H1 (cell line): ENCODE measurements at regions not wholly inside any gene's neighbourhood (a gene's known extent, or its start where the extent isn't known, plus 50 kb on each side); places are given as distances from the start of the nearest gene placed in this dataset.

Source experiments
- CTCF ChIA-PET: fragments of 300-600 bp; sonication (Branson Sonifier 250); formaldehyde crosslinking; loops from one replicate; lab custom pipeline; 2021; ENCODE audit not compliant: partially characterized antibody; lab: Charles Lee
- POLR2A ChIA-PET: fragments of 300-600 bp; sonication (Branson Sonifier 250); formaldehyde crosslinking; loops from one replicate; lab custom pipeline; 2021; ENCODE audit warnings: inconsistent platforms; ENCODE audit not compliant: partially characterized antibody; lab: Charles Lee
- DNase-seq, 2 experiments: peaks; one replicate each; pipeline versions ENCODE4 v3.0.0 to v3.0.0-alpha.2; 2010 to 2022; ENCODE audit warnings: low spot score in 2 of 2, low read depth in 1 of 2, mixed read lengths in 1 of 2
- FAIRE-seq: peaks from 2 replicates; lab custom pipeline; 2011; peaks lifted over from hg19 to GRCh38; lab: Jason Lieb, UNC
- H2AFZ ChIP-seq: 2 replicates; pipeline ENCODE4 v1.8.1; 2012; ENCODE audit warnings: low read length, inconsistent platforms
- H2AK5ac ChIP-seq: 2 replicates; pipeline ENCODE4 v1.6.1; 2013; ENCODE audit warnings: low read depth, low read length
- H2BK120ac ChIP-seq: replicated peaks from 2 replicates; pipeline ENCODE3; 2013; ENCODE audit warnings: low read depth, low read length, inconsistent platforms
- H2BK12ac ChIP-seq: 2 replicates; pipeline ENCODE4 v1.6.1; 2013; ENCODE audit warnings: low read depth, low read length
- H2BK15ac ChIP-seq: 2 replicates; pipeline ENCODE4 v1.6.1; 2013; ENCODE audit warnings: low read length
- H2BK20ac ChIP-seq: 2 replicates; pipeline ENCODE4 v1.6.1; 2013; ENCODE audit warnings: low read length
- H2BK5ac ChIP-seq: 2 replicates; pipeline ENCODE4 v1.6.1; 2013; ENCODE audit warnings: low read depth, low read length
- H3K14ac ChIP-seq: 2 replicates; pipeline ENCODE4 v1.6.1; 2013; ENCODE audit warnings: inconsistent platforms; ENCODE audit not compliant: insufficient read length
- H3K18ac ChIP-seq: 2 replicates; pipeline ENCODE4 v1.6.1; 2013; ENCODE audit warnings: low read length; ENCODE audit errors: extremely low read depth
- H3K23ac ChIP-seq: 2 replicates; pipeline ENCODE4 v1.6.1; 2013; ENCODE audit warnings: inconsistent platforms; ENCODE audit not compliant: insufficient read length
- H3K23me2 ChIP-seq: 2 replicates; pipeline ENCODE4 v1.6.1; 2013; ENCODE audit warnings: low read depth, low read length
- H3K27ac ChIP-seq: 2 replicates; pipeline ENCODE4 v1.6.1; 2011; ENCODE audit warnings: low read depth, low read length, inconsistent platforms
- H3K27me3 ChIP-seq, 4 experiments: replicated peaks in 1 of 4; 1 replicate in 1 of 4; 2 replicates in 3 of 4; pipeline versions ENCODE4 v1.6.1 to v1.8.1; 2011 to 2013; ENCODE audit warnings: low read length in 3 of 4, mild to moderate bottlenecking in 3 of 4, inconsistent platforms in 2 of 4, mixed read lengths in 2 of 4, moderate library complexity in 1 of 4; ENCODE audit not compliant: control insufficient read depth in 3 of 4, insufficient read depth in 3 of 4; ENCODE audit errors: extremely low read depth in 1 of 4
- H3K36me3 ChIP-seq, 4 experiments: 2 replicates each; pipeline versions ENCODE4 v1.6.1 to v1.8.1; 2011 to 2013; ENCODE audit warnings: mild to moderate bottlenecking in 4 of 4, low read length in 3 of 4, moderate library complexity in 2 of 4, control low read depth in 1 of 4, inconsistent platforms in 1 of 4; ENCODE audit not compliant: insufficient read depth in 4 of 4, control insufficient read depth in 2 of 4
- H3K4ac ChIP-seq: replicated peaks from 2 replicates; pipeline ENCODE3; 2013; ENCODE audit warnings: low read length, low read depth, mixed read lengths, inconsistent platforms; ENCODE audit not compliant: insufficient read length
- H3K4me1 ChIP-seq, 4 experiments: replicated peaks in 1 of 4; 1 replicate in 1 of 4; 2 replicates in 3 of 4; pipeline versions ENCODE4 v1.6.1 to v1.8.1; 2011 to 2013; ENCODE audit warnings: low read length in 3 of 4, inconsistent platforms in 2 of 4, mixed read lengths in 1 of 4; ENCODE audit not compliant: insufficient read depth in 4 of 4, control insufficient read depth in 3 of 4
- H3K4me2 ChIP-seq, 2 experiments: 2 replicates each; pipeline versions ENCODE4 v1.6.1 to v1.8.1; 2011 to 2013; ENCODE audit warnings: low read depth in 2 of 2, low read length in 2 of 2, control low read depth in 1 of 2, inconsistent platforms in 1 of 2, mild to moderate bottlenecking in 1 of 2; ENCODE audit not compliant: insufficient read depth in 1 of 2
- H3K4me3 ChIP-seq, 4 experiments: fragments of 200-600, 300-600 bp in 1 of 4; sonication (generic), shearing (Covaris generic), sonication (Bioruptor Twin) in 1 of 4; 2 replicates each; pipeline versions ENCODE4 v1.5.1 to v1.8.1; 2011 to 2016; ENCODE audit warnings: low read length in 4 of 4, low read depth in 3 of 4, control low read depth in 2 of 4, inconsistent platforms in 2 of 4, mild to moderate bottlenecking in 2 of 4, mixed read lengths in 1 of 4, moderate library complexity in 1 of 4; ENCODE audit not compliant: insufficient read depth in 2 of 4; ENCODE audit errors: extremely low read depth in 1 of 4
- H3K56ac ChIP-seq: replicated peaks from 2 replicates; pipeline ENCODE3; 2013; ENCODE audit warnings: low read depth, mild to moderate bottlenecking, mixed read lengths, low read length, inconsistent platforms; ENCODE audit not compliant: insufficient read length
- H3K79me1 ChIP-seq: 2 replicates; pipeline ENCODE4 v1.6.1; 2013; ENCODE audit warnings: low read depth, low read length, control low read depth
- H3K79me2 ChIP-seq, 2 experiments: 2 replicates each; pipeline versions ENCODE4 v1.6.1 to v1.8.1; 2012 to 2013; ENCODE audit warnings: low read length in 2 of 2, mild to moderate bottlenecking in 2 of 2, inconsistent platforms in 1 of 2; ENCODE audit not compliant: insufficient read depth in 2 of 2, control insufficient read depth in 1 of 2
- H3K9ac ChIP-seq, 4 experiments: replicated peaks in 1 of 4; 1 replicate in 1 of 4; 2 replicates in 3 of 4; pipeline versions ENCODE4 v1.6.1 to v1.8.1; 2011 to 2013; ENCODE audit warnings: low read depth in 3 of 4, low read length in 3 of 4, control low read depth in 2 of 4, mild to moderate bottlenecking in 2 of 4, moderate library complexity in 2 of 4, inconsistent platforms in 1 of 4; ENCODE audit errors: extremely low read depth in 1 of 4
- H3K9me3 ChIP-seq, 2 experiments: 2 replicates each; pipeline versions ENCODE4 v1.6.1 to v1.8.1; 2012 to 2013; ENCODE audit warnings: mild to moderate bottlenecking in 2 of 2, moderate library complexity in 2 of 2, control low read depth in 1 of 2, inconsistent platforms in 1 of 2, low read depth in 1 of 2, low read length in 1 of 2, mixed read lengths in 1 of 2; ENCODE audit not compliant: insufficient read depth in 2 of 2
- H4K20me1 ChIP-seq, 2 experiments: replicated peaks in 1 of 2; 2 replicates each; pipeline versions ENCODE3 to v1.8.1; 2011 to 2013; ENCODE audit warnings: inconsistent platforms in 2 of 2, low read length in 2 of 2, mild to moderate bottlenecking in 1 of 2; ENCODE audit not compliant: insufficient read depth in 2 of 2, control insufficient read depth in 1 of 2
- H4K5ac ChIP-seq: 2 replicates; pipeline ENCODE4 v1.6.1; 2013; ENCODE audit warnings: low read length, low read depth, mixed read lengths, inconsistent platforms; ENCODE audit not compliant: insufficient read length
- H4K8ac ChIP-seq: 2 replicates; pipeline ENCODE4 v1.8.0; 2013; ENCODE audit warnings: mild to moderate bottlenecking, moderate library complexity, low read length, inconsistent platforms; ENCODE audit not compliant: insufficient read depth; ENCODE audit errors: extremely low read depth
- H4K91ac ChIP-seq: replicated peaks from 2 replicates; pipeline ENCODE3; 2013; ENCODE audit warnings: low read length, mixed read lengths, inconsistent platforms; ENCODE audit not compliant: insufficient read length
- FOSL1 ChIP-seq: IDR thresholded peaks from 2 replicates; pipeline ENCODE4 v1.6.1; 2011; ENCODE audit warnings: mild to moderate bottlenecking, low read depth, low read length, moderate library complexity; ENCODE audit not compliant: insufficient read depth
- KDM4A ChIP-seq: IDR thresholded peaks from one replicate; pipeline ENCODE4 v1.7.1; 2012; ENCODE audit warnings: low read depth, mild to moderate bottlenecking, moderate library complexity, low read length, inconsistent platforms; ENCODE audit not compliant: severe bottlenecking
- MAX ChIP-seq: IDR thresholded peaks from 2 replicates; pipeline ENCODE4 v1.6.1; 2012; ENCODE audit warnings: inconsistent platforms
- NANOG ChIP-seq: IDR thresholded peaks from 2 replicates; pipeline ENCODE4 v1.6.1; 2011; ENCODE audit warnings: low read length, low read depth, mild to moderate bottlenecking, inconsistent platforms; ENCODE audit not compliant: insufficient read depth, poor library complexity, severe bottlenecking
- POLR2AphosphoS5 ChIP-seq: IDR thresholded peaks from 2 replicates; pipeline ENCODE4 v1.6.1; 2011; ENCODE audit warnings: low read depth, low read length
- WGBS, 2 experiments: shearing (Covaris generic) in 1 of 2; methylation state at CpG; one replicate each; pipeline versions ENCODE4 v1.1.6 to v1.1.7; 2013 to 2015; ENCODE audit warnings: low lambda C conversion rate in 2 of 2, mixed read lengths in 2 of 2, inconsistent platforms in 1 of 2, low coverage in 1 of 2, missing lambda C conversion rate in 1 of 2; ENCODE audit not compliant: insufficient replicate concordance in 2 of 2, insufficient coverage in 1 of 2, insufficient read length in 1 of 2; ENCODE audit errors: extremely low coverage in 1 of 2, missing lambda C conversion rate in 1 of 2; 5-methylcytosine and 5-hydroxymethylcytosine counted together

GRCh38 chr12:4002601-4003000 lies 129.4 kb upstream of the PARP11 start:
- H3K4ac ChIP-seq = no peak overlapping the region
- no peak overlapping the region for H3K27ac ChIP-seq
- no peaks in the 10 kb centered on the region for H3K79me1 ChIP-seq
- no peak overlapping the region for H3K4me2 ChIP-seq
- H4K8ac ChIP-seq = no peak overlapping the region
- CTCF ChIA-PET = interaction anchor here (1.1 to 18.4 kb wide), 5 partner anchors 9 to 39 kb away, joined by 3 to 273 read pairs (median 7); no protein-coding TSS in a partner anchor
- H3K23ac ChIP-seq = no peak overlapping the region
- no peak overlapping the region for H2AFZ ChIP-seq
- FAIRE-seq (no peak), DNase-seq (no peak)
- H2BK120ac ChIP-seq = no peak overlapping the region
- H3K79me2 ChIP-seq = no peaks in the 10 kb centered on the region
- H2BK15ac ChIP-seq = peak overlapping the region; percentile 34; the same call in 1 of the 2 replicates
- H3K4me3 ChIP-seq = no peak overlapping the region
- no peak overlapping the region for H4K5ac ChIP-seq
- H3K23me2 ChIP-seq = no peaks in the 10 kb centered on the region
- H2BK20ac ChIP-seq = no peak overlapping the region
- WGBS, 2 experiments = 95% methylated on average over 2 of the region's 2 CpGs; no CpG with 5 or more reads in 1 of the 2 experiments
- H4K20me1 ChIP-seq = no peaks in the 10 kb centered on the region
- no peak overlapping the region for H2BK5ac ChIP-seq
- H3K4me1 ChIP-seq = no peaks in the 10 kb centered on the region
- H3K56ac ChIP-seq = no peak overlapping the region
- no peak overlapping the region for H3K9ac ChIP-seq
- H4K91ac ChIP-seq = peak overlapping the region; percentile 1
- POLR2A ChIA-PET = interaction anchor here (1.5 kb wide), 1 partner anchor 266 kb away, joined by 3 read pairs; no protein-coding TSS in a partner anchor
- TF ChIP-seq NANOG (no peak), FOSL1 (no peak), MAX (no peak), POLR2AphosphoS5 (no peak), KDM4A (no peak)
- no peaks in the 10 kb centered on the region for H3K36me3 ChIP-seq
- no peak overlapping the region for H3K18ac ChIP-seq
- peaks cover 0 to 3% (median under 1%) of the 10 kb centered on the region in 4 experiments; a peak in 1 of 7 replicates for H3K27me3 ChIP-seq
- no peak overlapping the region for H2BK12ac ChIP-seq
- H3K14ac ChIP-seq = no peak overlapping the region
- H3K9me3 ChIP-seq = peaks cover 5 to 8% of the 10 kb centered on the region in 2 experiments; a peak in 3 of 4 replicates
- no peak overlapping the region for H2AK5ac ChIP-seq
